Tibial nerve (tissue), 4 donors: ENCODE measurements at regions not wholly inside any gene's neighbourhood (a gene's known extent, or its start where the extent isn't known, plus 50 kb on each side); places are given as distances from the start of the nearest gene placed in this dataset.
A peak's percentile ranks its signal among the peaks of the same experiment; 100 is the strongest.

Experiments used
- DNase-seq, 2 donors: peaks; one replicate each; pipeline ENCODE4 v3.0.0-alpha.2; 2019; ENCODE audit warnings: low spot score in 2 of 2
- H3K27ac ChIP-seq, 4 donors: fragments of 200-600 bp; sonication (generic) in 3 of 4; one replicate each; pipeline ENCODE4 v1.5.1; 2017 to 2019; ENCODE audit warnings: mild to moderate bottlenecking in 1 of 4
- H3K27me3 ChIP-seq, 2 donors: fragments of 200-600 bp; sonication (generic) in 1 of 2; one replicate each; pipeline versions ENCODE4 v1.5.1 to v1.6.0; 2017 to 2019
- H3K36me3 ChIP-seq, 3 donors: fragments of 200-600 bp; sonication (generic); one replicate each; pipeline ENCODE4 v1.5.1; 2018 to 2019
- H3K4me1 ChIP-seq, 4 donors: fragments of 200-600 bp; sonication (generic) in 3 of 4; one replicate each; pipeline ENCODE4 v1.5.1; 2017 to 2019
- H3K4me3 ChIP-seq, 4 donors: fragments of 200-600 bp; sonication (generic) in 3 of 4; one replicate each; pipeline ENCODE4 v1.5.1; 2017 to 2019; ENCODE audit warnings: mild to moderate bottlenecking in 1 of 4, moderate library complexity in 1 of 4
- H3K9me3 ChIP-seq, 4 donors: fragments of 200-600 bp; sonication (generic) in 3 of 4; one replicate each; pipeline ENCODE4 v1.5.1; 2017 to 2019
- CTCF ChIP-seq, 5 experiments: fragments of 200-600 bp in 3 of 5; fragments of 450-650 bp in 2 of 5; sonication (generic) in 3 of 5; IDR thresholded peaks; one replicate each; pipeline ENCODE4 v1.5.1; 2016 to 2019; ENCODE audit warnings: antibody characterized with exemption in 5 of 5, mild to moderate bottlenecking in 3 of 5, moderate library complexity in 2 of 5
- EP300 ChIP-seq, 2 donors: sonication (generic); formaldehyde crosslinking; IDR thresholded peaks; one replicate each; pipeline ENCODE4 v1.6.1; 2017; ENCODE audit warnings: antibody characterized with exemption in 2 of 2, mild to moderate bottlenecking in 1 of 2
- POLR2A ChIP-seq, 2 donors: fragments of 450-650 bp; IDR thresholded peaks; one replicate each; pipeline ENCODE4 v1.6.1; 2017; ENCODE audit warnings: antibody characterized with exemption in 2 of 2, mild to moderate bottlenecking in 2 of 2, moderate library complexity in 2 of 2
- WGBS, 2 donors: methylation state at CpG; one replicate each; pipeline ENCODE4 v1.1.5; 2018; 5-methylcytosine and 5-hydroxymethylcytosine counted together

GRCh38 chr12:88329833-88330232 lies 187.7 kb downstream of the TMTC3 start:
- no peak overlapping the region for H3K27ac ChIP-seq
- no peaks in the 10 kb centered on the region for H3K9me3 ChIP-seq
- no peak overlapping the region for H3K4me3 ChIP-seq
- DNase-seq: no peak
- no peak for TF ChIP-seq POLR2A (IDR thresholded peaks at IDR 0.05)
- TF ChIP-seq EP300 (IDR thresholded peaks at IDR 0.05): no peak
- no peak for TF ChIP-seq CTCF (IDR thresholded peaks at IDR 0.05)
- H3K4me1 ChIP-seq: peaks cover 0 to 9% (median 2%) of the 10 kb centered on the region in 4 donors
- H3K27me3 ChIP-seq: no peaks in the 10 kb centered on the region
- no peaks in the 10 kb centered on the region for H3K36me3 ChIP-seq

- Histone ChIP-seq H3K36me3 (no peaks in the 10 kb centered on the region), H3K4me1 (no peaks in the 10 kb centered on the region), H3K27ac (no peak overlapping the region), H3K4me3 (no peak overlapping the region), H3K9me3 (no peaks in the 10 kb centered on the region), H3K27me3 (no peaks in the 10 kb centered on the region)
- TF ChIP-seq EP300 (IDR thresholded peaks at IDR 0.05) (peak in 1 of 2 donors; percentile 61), CTCF (IDR thresholded peaks at IDR 0.05) (no peak), POLR2A (IDR thresholded peaks at IDR 0.05) (no peak)
- DNase-seq: peak; percentile 21 to 57
- 32 to 40% methylated on average over 3 of the region's 3 CpGs for WGBS, 2 donors
These were observed 192.2 kb downstream of the TMTC3 start for GRCh38 chr12:88334271-88334670.

GRCh38 chr12:88336076-88336739 lies 194.1 kb downstream of the TMTC3 start:
- Histone ChIP-seq H3K4me3 (no peak overlapping the region), H3K27me3 (no peaks in the 10 kb centered on the region), H3K27ac (no peak overlapping the region), H3K36me3 (no peaks in the 10 kb centered on the region), H3K4me1 (no peaks in the 10 kb centered on the region), H3K9me3 (no peaks in the 10 kb centered on the region)
- 73 to 75% methylated on average over 8 of the region's 8 CpGs for WGBS, 2 donors
- DNase-seq: no peak
- no peak for TF ChIP-seq EP300 (IDR thresholded peaks at IDR 0.05)
- no peak for TF ChIP-seq CTCF (IDR thresholded peaks at IDR 0.05)
- no peak for TF ChIP-seq POLR2A (IDR thresholded peaks at IDR 0.05)

- Histone ChIP-seq H3K9me3 (no peaks in the 10 kb centered on the region), H3K4me3 (no peak overlapping the region), H3K4me1 (no peaks in the 10 kb centered on the region), H3K27me3 (no peaks in the 10 kb centered on the region), H3K36me3 (no peaks in the 10 kb centered on the region), H3K27ac (no peak overlapping the region)
- 0% methylated on average over 1 of the region's 1 CpG for WGBS, 2 donors
- no peak for DNase-seq
- TF ChIP-seq POLR2A (IDR thresholded peaks at IDR 0.05) (no peak), CTCF (IDR thresholded peaks at IDR 0.05) (no peak), EP300 (IDR thresholded peaks at IDR 0.05) (no peak)
These were observed 196.4 kb downstream of the TMTC3 start for GRCh38 chr12:88338486-88338885.

GRCh38 chr12:88339254-88339949 lies 197.3 kb downstream of the TMTC3 start:
- Histone ChIP-seq H3K4me1 (no peaks in the 10 kb centered on the region), H3K36me3 (no peaks in the 10 kb centered on the region), H3K9me3 (no peaks in the 10 kb centered on the region), H3K4me3 (no peak overlapping the region), H3K27me3 (no peaks in the 10 kb centered on the region), H3K27ac (no peak overlapping the region)
- WGBS, 2 donors: 100% methylated on average over 1 of the region's 1 CpG
- TF ChIP-seq POLR2A (IDR thresholded peaks at IDR 0.05): no peak
- TF ChIP-seq EP300 (IDR thresholded peaks at IDR 0.05): no peak
- no peak for TF ChIP-seq CTCF (IDR thresholded peaks at IDR 0.05)
- DNase-seq: no peak
